Memory B cell (primary cell): ENCODE measurements at regions not wholly inside any gene's neighbourhood (a gene's known extent, or its start where the extent isn't known, plus 50 kb on each side); places are given as distances from the start of the nearest gene placed in this dataset.

Source experiments
- ATAC-seq: fragments of 150-1000 bp; cut with Tn5 transposase; 2 replicates; pipeline ENCODE4 v1.10.0; 2021; ENCODE audit warnings: low read depth, mild to moderate bottlenecking, moderate library complexity
- DNase-seq, 2 donors: peaks; one replicate each; pipeline ENCODE4 v3.0.0; 2022; ENCODE audit warnings: low spot score in 2 of 2
- H3K27ac Mint-ChIP-seq: one replicate; pipeline ENCODE4 v1.8.0; 2022; ENCODE audit warnings: mild to moderate bottlenecking, moderate library complexity, mixed read lengths
- H3K27me3 Mint-ChIP-seq: one replicate; pipeline ENCODE4 v1.8.0; 2022; ENCODE audit warnings: mixed read lengths
- H3K36me3 Mint-ChIP-seq: one replicate; pipeline ENCODE4 v1.8.0; 2022; ENCODE audit warnings: mild to moderate bottlenecking, mixed read lengths
- H3K4me1 Mint-ChIP-seq: one replicate; pipeline ENCODE4 v1.8.0; 2022; ENCODE audit warnings: mixed read lengths
- H3K4me3 Mint-ChIP-seq: one replicate; pipeline ENCODE4 v1.8.0; 2022; ENCODE audit warnings: mild to moderate bottlenecking, moderate library complexity, mixed read lengths
- H3K9me3 Mint-ChIP-seq: one replicate; pipeline ENCODE4 v1.8.0; 2022; ENCODE audit warnings: mixed read lengths

DNA sequence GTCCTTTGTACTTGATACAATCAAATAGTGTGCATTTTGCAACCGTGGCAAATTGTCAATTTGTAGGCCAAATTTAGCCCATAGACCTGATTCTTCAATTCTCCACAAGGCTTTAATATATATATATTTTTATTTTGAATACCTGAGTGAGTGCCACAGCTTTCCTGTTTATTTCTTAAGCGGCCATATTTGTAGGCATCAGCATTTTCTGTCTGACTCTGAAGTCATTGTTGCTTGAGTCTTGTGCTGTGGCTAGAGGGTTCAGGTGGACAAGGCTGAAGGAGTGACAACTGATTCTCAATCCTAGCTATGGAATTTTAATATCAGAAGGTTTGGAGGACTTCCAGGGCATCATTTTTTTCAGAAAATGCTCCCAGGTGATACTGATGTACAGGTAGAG, 75.6 kb upstream of the NAALADL2 start:
- Mint-ChIP-seq H3K27ac (no peak overlapping the region), H3K9me3 (peaks cover 5% of the 10 kb centered on the region), H3K27me3 (no peaks in the 10 kb centered on the region), H3K4me1 (no peaks in the 10 kb centered on the region), H3K36me3 (no peaks in the 10 kb centered on the region), H3K4me3 (no peak overlapping the region)
- ATAC-seq (no peak), DNase-seq (no peak)

DNA sequence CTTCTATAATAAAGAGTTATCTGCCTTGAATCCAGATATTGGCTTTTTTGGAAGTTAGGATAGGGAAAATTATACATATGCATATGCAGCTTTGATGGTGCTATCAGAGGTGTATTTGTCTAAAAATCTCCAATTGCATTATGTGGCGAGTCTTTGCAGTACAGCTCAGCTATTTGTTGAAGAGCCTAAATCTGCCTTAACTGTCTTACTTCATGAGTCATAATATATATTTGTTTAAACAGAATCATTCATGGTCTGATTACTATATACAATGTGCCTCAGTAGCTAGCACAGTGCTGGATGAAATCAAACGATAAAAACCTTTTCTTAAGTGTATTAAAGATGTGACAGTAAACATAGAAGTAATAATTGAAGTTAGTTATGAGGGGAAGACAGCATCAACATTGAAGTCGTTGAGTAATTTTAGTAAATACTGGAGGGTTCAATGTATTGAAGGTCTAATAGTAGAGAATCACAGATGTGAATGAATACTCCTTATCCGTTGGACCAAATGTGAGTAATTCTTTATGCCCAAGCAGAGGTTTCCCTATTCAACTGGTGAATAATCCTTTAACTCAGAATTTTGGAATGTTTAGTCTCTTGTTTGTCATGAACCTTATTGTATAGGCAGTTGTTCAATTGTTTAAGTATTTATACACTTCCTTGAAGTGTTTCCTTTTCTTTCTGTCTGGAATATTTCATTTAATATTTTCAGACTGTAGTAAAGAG, 74.8 kb upstream of the NAALADL2 start:
- Mint-ChIP-seq H3K4me3 (no peak overlapping the region), H3K9me3 (peaks cover 5% of the 10 kb centered on the region), H3K4me1 (no peaks in the 10 kb centered on the region), H3K27me3 (no peaks in the 10 kb centered on the region), H3K27ac (no peak overlapping the region), H3K36me3 (no peaks in the 10 kb centered on the region)
- ATAC-seq = no peak
- DNase-seq = no peak

DNA sequence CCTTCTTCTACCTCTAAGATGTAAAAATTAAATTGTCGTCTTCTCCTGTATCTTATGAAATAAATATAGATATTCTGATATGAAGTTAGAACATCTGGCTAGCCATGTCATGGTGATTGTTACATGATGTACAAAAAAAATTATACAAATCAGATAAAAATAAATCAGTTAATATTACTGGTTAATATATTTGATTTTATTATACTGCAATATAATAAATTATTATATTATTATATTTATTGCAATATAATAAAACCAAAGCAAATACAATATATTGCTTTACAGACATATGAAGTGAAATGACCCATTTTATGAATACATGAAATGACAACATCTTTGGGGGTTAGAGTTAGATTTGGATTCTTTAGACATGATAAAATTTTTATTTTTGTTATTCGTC, 72.3 kb upstream of the NAALADL2 start:
- DNase-seq (no peak), ATAC-seq (no peak)
- Mint-ChIP-seq H3K36me3 (no peaks in the 10 kb centered on the region), H3K4me3 (no peak overlapping the region), H3K27me3 (no peaks in the 10 kb centered on the region), H3K4me1 (no peaks in the 10 kb centered on the region), H3K9me3 (no peaks in the 10 kb centered on the region), H3K27ac (no peak overlapping the region)

DNA sequence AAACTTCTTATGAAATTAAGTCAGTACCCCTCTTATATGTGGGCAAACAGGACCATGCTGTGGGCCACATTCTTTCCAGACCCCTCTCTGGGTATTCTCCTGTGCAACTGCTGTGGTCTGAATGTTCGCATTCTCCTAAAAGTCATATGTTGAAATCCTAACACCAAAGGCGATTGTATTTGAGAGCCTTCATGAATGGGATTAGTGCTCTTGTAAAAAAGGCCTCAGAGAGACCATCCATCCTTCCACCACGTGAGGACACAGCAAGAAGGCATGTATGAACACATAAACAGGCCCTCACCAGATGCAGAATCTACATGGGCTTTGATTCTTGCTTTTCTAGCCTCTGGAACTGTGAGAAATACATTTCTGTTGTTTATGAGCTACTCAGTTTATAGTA, 68.0 kb upstream of the NAALADL2 start:
- Mint-ChIP-seq H3K4me1 (no peaks in the 10 kb centered on the region), H3K27ac (no peak overlapping the region), H3K4me3 (no peak overlapping the region), H3K27me3 (no peaks in the 10 kb centered on the region), H3K9me3 (peaks cover 1% of the 10 kb centered on the region), H3K36me3 (no peaks in the 10 kb centered on the region)
- ATAC-seq (no peak), DNase-seq (no peak)

DNA sequence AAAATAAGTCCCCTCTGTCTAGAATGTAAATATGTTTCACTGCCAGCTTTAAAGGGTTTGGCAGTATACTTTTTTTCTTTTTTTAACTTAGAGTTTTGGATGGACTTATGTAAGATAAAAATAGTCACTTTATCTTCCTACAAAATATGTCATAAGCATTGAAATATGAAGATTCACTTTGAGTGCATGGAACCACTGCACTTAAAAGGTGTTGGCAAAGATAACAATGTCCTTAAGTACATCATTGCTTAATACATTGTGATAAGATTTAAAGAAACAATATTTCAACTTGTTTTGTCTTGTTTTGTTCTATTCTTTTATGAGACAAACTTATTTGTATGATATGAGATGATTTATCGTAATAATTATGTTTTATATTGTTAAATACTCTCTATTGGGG, 66.3 kb upstream of the NAALADL2 start:
- no peak for ATAC-seq
- Mint-ChIP-seq H3K27ac (no peak overlapping the region), H3K27me3 (no peaks in the 10 kb centered on the region), H3K9me3 (peaks cover 4% of the 10 kb centered on the region), H3K4me3 (no peak overlapping the region), H3K36me3 (no peaks in the 10 kb centered on the region), H3K4me1 (no peaks in the 10 kb centered on the region)
- DNase-seq = no peak
